ENCODE measurements at regions not wholly inside any gene's neighbourhood (a gene's known extent, or its start where the extent isn't known, plus 50 kb on each side); places are given as distances from the start of the nearest gene placed in this dataset.

DNA sequence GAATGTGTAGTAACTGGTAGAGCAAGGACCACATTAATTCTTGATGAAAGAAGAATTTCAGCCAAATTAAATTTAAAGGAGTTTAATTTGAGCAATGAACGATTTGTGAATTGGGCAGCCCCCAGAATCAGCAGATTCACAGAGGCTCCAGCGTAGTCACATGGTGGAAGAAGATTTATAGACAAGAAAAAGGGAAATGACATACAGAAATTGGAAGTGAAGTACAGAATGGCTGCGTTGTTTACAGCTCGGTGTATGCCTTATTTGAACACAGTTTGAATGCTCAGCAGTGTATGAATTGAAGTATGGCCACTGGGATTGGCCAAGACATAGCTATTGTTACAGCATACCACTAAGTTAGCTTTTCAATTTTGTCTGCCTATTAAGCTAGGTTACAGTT lies 173.6 kb upstream of the ARG1 start:
- no peak overlapping the region for H2AFZ ChIP-seq (ENCODE audit: low read depth)

DNA sequence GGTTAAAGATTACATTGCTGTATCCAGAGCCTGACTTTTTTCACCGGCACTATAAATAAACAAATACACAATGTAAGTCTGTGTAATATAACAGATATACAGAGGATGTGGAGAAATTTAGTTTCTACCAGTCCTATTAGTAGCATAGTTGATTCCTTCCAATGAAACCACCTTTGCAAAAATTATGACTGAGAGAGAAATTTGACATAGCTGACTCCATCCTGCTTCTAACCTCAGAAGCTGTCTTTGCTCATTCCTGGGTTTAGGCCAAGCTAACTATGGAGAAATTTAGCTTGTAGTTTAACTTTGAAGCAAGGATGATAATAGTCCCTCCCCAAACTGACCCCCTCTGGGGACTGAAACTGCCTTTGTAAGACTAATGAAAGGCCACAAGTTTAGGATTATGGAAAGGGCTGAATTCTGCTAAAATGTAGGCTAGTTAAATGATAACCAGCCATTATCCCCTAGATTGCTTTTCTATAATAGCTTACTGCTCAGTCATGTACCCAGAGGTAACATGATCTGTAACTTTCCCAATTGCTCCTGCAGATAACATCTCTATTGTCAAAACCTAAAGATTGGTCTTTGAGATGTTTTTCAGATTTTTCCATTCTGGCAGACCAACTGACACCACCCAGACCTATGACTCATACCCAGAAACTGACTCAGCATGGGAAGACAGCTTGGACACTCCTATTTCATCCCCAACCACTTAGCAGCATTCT lies 172.8 kb upstream of the ARG1 start:
- no peak overlapping the region for H3K27ac ChIP-seq
- no peak overlapping the region for H2AFZ ChIP-seq (ENCODE audit: low read depth)
- TF ChIP-seq, protein P1, sequence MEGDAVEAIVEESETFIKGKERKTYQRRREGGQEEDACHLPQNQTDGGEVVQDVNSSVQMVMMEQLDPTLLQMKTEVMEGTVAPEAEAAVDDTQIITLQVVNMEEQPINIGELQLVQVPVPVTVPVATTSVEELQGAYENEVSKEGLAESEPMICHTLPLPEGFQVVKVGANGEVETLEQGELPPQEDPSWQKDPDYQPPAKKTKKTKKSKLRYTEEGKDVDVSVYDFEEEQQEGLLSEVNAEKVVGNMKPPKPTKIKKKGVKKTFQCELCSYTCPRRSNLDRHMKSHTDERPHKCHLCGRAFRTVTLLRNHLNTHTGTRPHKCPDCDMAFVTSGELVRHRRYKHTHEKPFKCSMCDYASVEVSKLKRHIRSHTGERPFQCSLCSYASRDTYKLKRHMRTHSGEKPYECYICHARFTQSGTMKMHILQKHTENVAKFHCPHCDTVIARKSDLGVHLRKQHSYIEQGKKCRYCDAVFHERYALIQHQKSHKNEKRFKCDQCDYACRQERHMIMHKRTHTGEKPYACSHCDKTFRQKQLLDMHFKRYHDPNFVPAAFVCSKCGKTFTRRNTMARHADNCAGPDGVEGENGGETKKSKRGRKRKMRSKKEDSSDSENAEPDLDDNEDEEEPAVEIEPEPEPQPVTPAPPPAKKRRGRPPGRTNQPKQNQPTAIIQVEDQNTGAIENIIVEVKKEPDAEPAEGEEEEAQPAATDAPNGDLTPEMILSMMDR (conservative IDR thresholded peaks at IDR 0.05; ENCODE audit: low read depth, low read length) = no peak
- H3K4me3 ChIP-seq (IDR thresholded peaks at IDR 0.05; ENCODE audit: insufficient read depth, low read depth, low read length) = no peak overlapping the region
- H3K27me3 ChIP-seq (ENCODE audit: insufficient read depth, low read depth) = no peaks in the 10 kb centered on the region
- no peak overlapping the region for H3K9ac ChIP-seq
- peaks cover 5% of the 10 kb centered on the region for H3K4me1 ChIP-seq (ENCODE audit: low read depth, poor library complexity, severe bottlenecking)
- no peaks in the 10 kb centered on the region for H3K36me3 ChIP-seq (ENCODE audit: insufficient read depth)
- no peaks in the 10 kb centered on the region for H4K20me1 ChIP-seq (ENCODE audit: insufficient read depth)
- no peak overlapping the region for H3K4me2 ChIP-seq
- H3K79me2 ChIP-seq (ENCODE audit: insufficient read depth, low read depth) = no peaks in the 10 kb centered on the region

More for the DNA sequence above, 173.6 kb upstream of the ARG1 start:
- H3K9ac ChIP-seq = no peak overlapping the region
- H3K79me2 ChIP-seq (ENCODE audit: insufficient read depth, low read depth) = no peaks in the 10 kb centered on the region
- no peaks in the 10 kb centered on the region for H4K20me1 ChIP-seq (ENCODE audit: insufficient read depth)
- no peak overlapping the region for H3K27ac ChIP-seq
- H3K36me3 ChIP-seq (ENCODE audit: insufficient read depth) = no peaks in the 10 kb centered on the region
- no peak overlapping the region for H3K4me2 ChIP-seq
- no peak overlapping the region for H3K4me3 ChIP-seq (IDR thresholded peaks at IDR 0.05; ENCODE audit: insufficient read depth, low read depth, low read length)
- H3K4me1 ChIP-seq (ENCODE audit: low read depth, poor library complexity, severe bottlenecking) = peaks cover 5% of the 10 kb centered on the region
- TF ChIP-seq, protein P1 (conservative IDR thresholded peaks at IDR 0.05; ENCODE audit: low read depth, low read length) = no peak
- no peaks in the 10 kb centered on the region for H3K27me3 ChIP-seq (ENCODE audit: insufficient read depth, low read depth)

DNA sequence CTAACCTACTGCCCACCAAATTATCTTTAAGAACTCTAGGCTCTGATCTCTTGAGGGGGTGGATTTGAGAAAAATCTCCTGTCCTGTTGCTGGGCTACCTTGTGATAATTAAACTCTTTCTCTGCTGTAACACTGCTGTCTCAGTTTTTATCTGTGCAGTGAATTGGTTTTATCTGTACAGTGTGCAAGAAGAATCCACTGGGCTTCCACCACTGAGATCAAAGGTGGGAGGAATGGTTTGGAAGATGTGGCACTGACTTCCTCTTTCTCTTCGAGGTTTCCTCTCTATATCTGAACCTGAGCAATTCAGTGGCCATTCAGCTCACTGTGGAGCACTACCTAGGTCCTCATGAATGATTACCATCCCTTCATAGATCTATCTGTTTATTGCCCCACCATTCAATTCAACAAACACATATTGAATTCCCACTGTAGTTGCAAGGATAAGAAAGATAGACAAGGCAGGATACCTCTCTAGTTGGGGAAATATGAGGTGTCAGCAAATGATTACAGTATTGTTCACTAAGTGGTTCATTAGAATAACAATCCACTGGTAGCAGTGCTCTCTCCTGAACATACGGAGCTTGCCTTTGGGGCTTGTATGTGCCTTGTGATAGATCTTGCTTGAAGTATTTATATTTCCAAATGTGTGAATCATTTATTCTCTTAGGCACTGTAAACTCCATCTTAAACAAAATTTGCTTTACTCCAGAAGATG lies 172.1 kb upstream of the ARG1 start:
- H3K9ac ChIP-seq = no peak overlapping the region
- no peak overlapping the region for H3K4me2 ChIP-seq
- H3K4me1 ChIP-seq (ENCODE audit: low read depth, poor library complexity, severe bottlenecking) = peaks cover 5% of the 10 kb centered on the region
- no peaks in the 10 kb centered on the region for H3K36me3 ChIP-seq (ENCODE audit: insufficient read depth)
- H3K27ac ChIP-seq = no peak overlapping the region
- no peaks in the 10 kb centered on the region for H3K79me2 ChIP-seq (ENCODE audit: insufficient read depth, low read depth)
- H3K4me3 ChIP-seq (IDR thresholded peaks at IDR 0.05; ENCODE audit: insufficient read depth, low read depth, low read length) = no peak overlapping the region
- TF ChIP-seq, protein P1 (conservative IDR thresholded peaks at IDR 0.05; ENCODE audit: low read depth, low read length) = no peak
- no peaks in the 10 kb centered on the region for H4K20me1 ChIP-seq (ENCODE audit: insufficient read depth)
- no peaks in the 10 kb centered on the region for H3K27me3 ChIP-seq (ENCODE audit: insufficient read depth, low read depth)
- no peak overlapping the region for H2AFZ ChIP-seq (ENCODE audit: low read depth)

DNA sequence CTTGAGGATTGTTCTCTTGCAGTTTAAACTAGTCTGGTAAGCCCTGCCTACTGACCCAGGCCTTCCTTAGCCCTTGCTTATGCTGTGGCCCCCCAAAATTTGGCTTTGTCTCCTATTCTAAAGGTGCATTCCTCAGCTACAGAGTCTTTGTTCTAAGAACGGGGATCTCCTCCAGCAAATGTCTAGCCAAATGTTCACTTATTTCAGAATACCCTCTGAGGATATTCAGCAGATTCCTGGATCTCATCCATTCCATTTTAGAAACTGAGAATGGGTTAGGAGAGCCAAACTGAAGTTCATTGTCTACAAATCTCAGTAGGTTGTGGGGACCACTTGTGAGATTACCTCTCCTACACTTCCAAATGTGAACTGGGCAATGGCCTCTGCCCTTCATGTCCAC lies 164.2 kb upstream of the ARG1 start:
- Histone ChIP-seq H3K27ac (no peak overlapping the region), H3K4me3 (IDR thresholded peaks at IDR 0.05; ENCODE audit: insufficient read depth, low read depth, low read length) (no peak overlapping the region), H3K9ac (no peak overlapping the region), H2AFZ (ENCODE audit: low read depth) (no peak overlapping the region), H3K4me1 (ENCODE audit: low read depth, poor library complexity, severe bottlenecking) (no peaks in the 10 kb centered on the region), H3K36me3 (ENCODE audit: insufficient read depth) (no peaks in the 10 kb centered on the region), H4K20me1 (ENCODE audit: insufficient read depth) (no peaks in the 10 kb centered on the region), H3K27me3 (ENCODE audit: insufficient read depth, low read depth) (no peaks in the 10 kb centered on the region), H3K4me2 (no peak overlapping the region), H3K79me2 (ENCODE audit: insufficient read depth, low read depth) (no peaks in the 10 kb centered on the region)
- TF ChIP-seq, protein P1 (conservative IDR thresholded peaks at IDR 0.05; ENCODE audit: low read depth, low read length) = no peak

Measured in KMS-11 (cell line).